GM21390 (cell line): ENCODE measurements at regions not wholly inside any gene's neighbourhood (a gene's known extent, or its start where the extent isn't known, plus 50 kb on each side); places are given as distances from the start of the nearest gene placed in this dataset.

ENCODE experiments used
- ATAC-seq: cut with Tn5 transposase; IDR thresholded peaks from one replicate; pipeline ENCODE4 v1.9.1; 2021; ENCODE audit not compliant: unreplicated experiment

DNA sequence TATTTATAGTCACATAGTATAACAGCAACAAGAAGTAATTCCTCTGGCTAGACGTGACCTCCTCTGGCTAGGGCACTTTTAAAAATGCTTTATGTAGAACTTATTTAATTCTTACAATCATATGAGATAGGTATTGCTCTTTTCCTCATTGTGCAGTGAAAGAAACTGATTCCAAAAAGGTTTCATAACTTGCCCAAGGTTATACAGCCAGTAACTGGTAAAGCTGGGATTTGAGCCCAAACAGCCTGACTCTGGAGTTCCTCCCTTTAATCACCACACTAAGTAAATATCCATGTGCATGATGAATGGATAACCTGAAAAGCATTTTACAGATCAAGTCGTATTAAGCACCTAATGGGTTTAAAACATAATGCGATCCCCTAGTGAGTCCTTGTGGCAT, 214.6 kb downstream of the PRL start:
- no peak for ATAC-seq

DNA sequence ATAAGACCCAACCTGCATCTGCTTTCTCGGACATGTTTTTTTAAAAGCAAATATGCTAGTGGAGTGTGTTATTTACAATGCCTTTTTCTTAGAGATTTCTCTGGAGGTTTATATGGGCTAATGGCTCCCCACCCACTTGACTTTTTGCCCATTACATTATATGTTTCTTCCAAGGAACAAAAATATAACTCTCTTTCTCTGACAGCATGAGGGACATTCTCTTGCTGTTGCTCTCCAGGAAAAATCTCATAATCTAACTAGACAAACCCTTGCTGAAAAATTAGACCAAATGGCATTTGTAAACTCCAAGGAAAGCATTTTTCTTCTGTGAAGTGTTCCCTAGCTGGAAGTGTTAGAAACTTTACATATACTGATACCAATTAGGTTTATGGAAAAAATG, 213.7 kb downstream of the PRL start:
- ATAC-seq, result no peak

- ATAC-seq, result no peak
Observed at GRCh38 chr6:22087960-22088706, 208.7 kb downstream of the PRL start.

DNA sequence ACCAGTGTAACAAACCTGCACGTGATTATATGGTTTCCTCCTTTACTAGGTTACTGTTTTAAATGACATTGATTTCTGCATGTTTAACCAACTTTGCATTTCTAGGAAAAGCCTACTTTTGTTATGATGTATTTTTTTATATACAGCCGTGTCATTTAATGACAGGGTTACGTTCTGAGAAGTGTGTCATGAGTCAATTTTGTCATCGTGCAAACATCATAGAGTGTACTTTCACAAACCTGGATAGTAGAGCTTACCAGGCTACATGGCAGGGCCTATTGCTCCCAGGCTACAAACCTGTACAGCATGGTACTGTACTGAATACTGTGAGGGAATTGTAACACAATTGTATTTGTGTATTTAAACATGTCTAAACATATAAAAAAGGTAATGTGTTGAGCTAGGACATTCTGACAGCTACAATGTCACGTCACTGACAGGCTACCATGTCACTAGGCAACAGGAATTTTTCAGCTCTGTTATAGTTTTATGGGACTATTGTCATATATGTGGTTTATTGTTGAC, 205.3 kb downstream of the PRL start:
- ATAC-seq, result no peak

DNA sequence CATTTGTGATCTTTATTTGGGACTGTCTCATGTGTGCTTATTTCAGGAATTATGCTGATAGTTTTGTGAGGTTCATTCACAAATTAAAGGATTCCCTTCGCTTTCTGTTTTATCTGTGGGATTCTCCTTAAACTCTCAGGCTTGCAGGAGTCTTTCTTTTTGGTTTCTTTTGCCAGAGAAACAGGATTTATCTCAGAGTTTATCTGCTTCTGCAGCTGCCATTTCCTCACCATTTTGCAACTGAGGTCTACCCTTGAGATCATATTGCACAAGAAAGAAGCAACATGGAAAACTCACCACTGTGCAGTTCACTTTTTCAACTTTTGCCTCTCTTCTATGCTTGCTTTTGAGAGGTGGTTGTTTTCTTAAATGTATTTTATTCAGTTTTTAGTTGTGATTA, 201.0 kb downstream of the PRL start:
- ATAC-seq, result no peak

DNA sequence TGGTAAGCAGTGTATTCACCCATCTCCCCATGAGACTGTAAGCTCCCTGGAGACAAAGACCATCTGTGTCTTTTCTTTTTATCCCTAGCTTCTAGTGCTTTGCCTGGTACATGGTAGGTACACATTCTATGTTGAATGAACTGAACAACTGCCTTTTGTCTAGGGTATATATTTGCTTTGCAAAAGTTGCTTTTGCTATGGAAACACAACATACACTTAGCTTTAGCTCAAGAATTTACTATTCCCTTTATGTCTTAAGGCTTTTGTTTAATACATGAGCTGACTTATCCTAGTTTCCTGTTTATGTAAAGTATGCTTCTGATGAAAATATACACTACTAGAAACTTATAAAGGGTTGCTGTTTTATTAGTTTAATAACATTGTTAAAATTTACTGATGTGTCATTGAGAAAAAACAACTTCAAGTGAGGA, 198.2 kb downstream of the PRL start:
- no peak for ATAC-seq

GRCh38 chr6:22099231-22099630, 197.6 kb downstream of the PRL start:
- no peak for ATAC-seq

- ATAC-seq, result no peak
Observed at GRCh38 chr6:22099923-22100322, 196.9 kb downstream of the PRL start.

DNA sequence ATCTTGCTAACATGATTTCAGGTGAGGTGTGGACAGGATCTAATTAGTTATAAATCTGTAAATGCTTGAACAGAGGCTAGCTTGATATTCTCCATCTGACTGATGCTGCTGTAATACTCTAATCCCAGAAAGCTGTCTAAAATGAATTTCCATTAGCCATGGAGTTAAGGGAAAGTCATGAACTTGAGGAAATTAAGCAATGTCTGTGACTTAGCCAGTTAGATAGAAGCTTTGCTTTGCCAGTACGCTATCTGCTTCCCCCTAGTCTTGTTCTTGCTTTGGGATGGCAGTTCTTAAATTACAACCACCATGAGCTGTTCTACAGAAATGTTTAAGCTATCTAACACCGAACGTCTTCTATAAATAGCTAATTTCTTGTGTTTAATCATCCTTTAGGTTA, 195.7 kb downstream of the PRL start:
- ATAC-seq, result no peak

DNA sequence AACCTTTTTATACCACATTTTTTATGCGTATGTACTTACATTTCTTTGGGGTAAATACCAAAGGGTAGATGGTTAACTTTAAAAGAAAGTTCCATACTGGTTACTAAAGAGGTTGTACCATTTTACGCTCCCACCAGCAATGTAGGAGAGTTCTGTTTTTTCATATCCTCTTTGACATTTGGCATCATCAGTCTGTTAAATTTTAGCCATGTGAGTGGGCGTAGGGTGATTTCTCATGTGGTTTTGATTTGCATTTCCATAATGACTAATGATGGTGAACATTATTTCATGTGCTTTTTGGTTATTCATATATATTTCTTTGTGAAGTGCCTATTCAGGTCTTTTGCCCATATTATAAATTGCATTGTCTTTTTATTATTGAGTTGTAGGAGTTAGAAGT, 194.2 kb downstream of the PRL start:
- peak; percentile 88 for ATAC-seq

DNA sequence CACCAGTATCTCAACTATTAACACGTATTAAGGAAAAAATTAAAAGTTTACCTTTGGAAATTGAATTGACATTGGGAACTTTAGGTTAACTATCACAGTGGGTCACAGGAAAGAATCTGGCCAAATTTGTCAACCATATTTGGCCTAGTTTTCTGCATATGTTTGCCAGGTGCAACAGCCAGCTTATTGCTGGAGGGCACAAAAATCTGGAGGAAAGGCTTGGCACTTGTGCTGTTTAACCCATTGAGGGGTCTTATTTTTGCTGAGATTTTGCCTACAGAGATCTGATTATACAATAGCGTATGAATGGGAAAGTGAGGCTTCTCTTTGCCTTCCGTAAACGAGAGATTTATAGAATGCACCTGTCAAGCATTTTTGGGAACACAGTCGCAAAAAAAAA, 190.4 kb downstream of the PRL start:
- ATAC-seq, result no peak

DNA sequence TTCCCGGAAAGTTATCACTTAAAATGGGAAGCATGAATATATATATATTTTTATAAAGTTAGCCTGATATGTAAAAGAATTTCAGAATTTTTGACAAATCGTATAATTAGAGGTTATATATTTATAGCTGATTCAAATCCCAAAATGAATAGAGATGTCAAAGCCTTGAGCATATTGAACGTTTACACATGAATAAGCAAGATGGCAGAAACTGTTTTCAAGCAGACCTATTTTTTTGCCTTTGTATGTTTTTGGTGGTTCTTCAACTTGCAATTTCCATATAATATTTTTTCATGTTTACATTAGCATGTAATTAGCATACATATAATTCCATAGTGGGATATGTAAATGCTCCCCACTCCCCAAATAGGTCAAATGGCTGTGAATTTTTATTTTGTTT, 189.9 kb downstream of the PRL start:
- ATAC-seq, result no peak

DNA sequence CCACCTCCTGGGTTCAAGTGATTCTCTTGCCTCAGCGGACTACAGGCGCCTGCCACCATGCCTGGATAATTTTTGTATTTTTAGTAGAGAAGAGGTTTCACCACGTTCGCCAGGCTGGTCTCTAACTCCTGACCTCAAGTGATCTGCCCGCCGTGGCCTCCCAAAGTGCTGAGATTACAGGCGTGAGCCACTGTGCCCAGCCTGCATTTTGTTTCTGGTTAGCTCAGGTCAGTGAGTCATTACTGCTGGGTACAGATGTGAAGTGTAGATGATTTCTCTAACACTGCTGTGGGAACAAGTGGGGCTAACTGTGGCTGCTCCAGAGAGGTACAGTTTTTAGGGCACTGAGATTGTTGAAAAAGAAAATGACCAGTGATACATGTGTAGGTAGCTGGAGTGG, 188.6 kb downstream of the PRL start:
- no peak for ATAC-seq

GRCh38 chr6:22110061-22110460, 186.8 kb downstream of the PRL start:
- ATAC-seq, result no peak

GRCh38 chr6:22112461-22112860, 184.4 kb downstream of the PRL start:
- ATAC-seq, result no peak

DNA sequence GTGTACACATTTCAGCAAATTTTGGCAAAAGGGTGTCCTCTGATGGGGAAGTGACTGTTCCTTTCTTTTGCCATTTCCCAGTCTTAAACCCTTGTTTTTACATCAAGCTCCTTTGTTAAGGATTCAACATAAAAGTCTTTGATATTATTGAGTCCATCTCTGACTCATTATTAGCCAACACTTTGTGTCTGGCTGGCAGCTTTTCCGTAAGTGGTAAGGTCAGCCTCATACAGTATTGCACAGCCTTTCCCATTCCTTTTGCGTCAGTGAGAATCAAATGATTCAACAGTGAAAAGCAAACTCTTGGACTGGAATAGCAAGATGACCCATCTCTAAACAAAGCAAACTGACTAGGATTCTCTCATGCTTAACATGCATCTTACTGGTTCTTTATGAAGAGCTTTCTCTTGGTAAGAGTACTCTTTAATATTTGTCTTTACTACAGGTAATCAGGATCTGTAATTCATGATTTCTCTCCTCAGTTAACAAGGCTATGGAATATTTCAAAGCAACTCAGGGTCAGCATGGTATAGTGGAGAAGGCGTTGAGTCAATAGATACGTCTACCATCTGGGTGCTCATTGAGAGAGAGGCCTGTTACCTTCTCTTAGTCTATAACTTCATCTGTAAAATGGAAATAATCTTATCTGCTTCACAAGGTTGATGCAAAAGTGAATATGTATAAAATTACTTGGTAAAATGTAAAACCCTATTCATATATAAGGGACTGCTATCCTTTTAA, 183.6 kb downstream of the PRL start:
- no peak for ATAC-seq

- no peak for ATAC-seq
Observed at GRCh38 chr6:22115559-22115958, 181.3 kb downstream of the PRL start.

GRCh38 chr6:22117631-22118030, 179.2 kb downstream of the PRL start:
- no peak for ATAC-seq

- no peak for ATAC-seq
Observed at GRCh38 chr6:22119500-22119899, 177.3 kb downstream of the PRL start.

DNA sequence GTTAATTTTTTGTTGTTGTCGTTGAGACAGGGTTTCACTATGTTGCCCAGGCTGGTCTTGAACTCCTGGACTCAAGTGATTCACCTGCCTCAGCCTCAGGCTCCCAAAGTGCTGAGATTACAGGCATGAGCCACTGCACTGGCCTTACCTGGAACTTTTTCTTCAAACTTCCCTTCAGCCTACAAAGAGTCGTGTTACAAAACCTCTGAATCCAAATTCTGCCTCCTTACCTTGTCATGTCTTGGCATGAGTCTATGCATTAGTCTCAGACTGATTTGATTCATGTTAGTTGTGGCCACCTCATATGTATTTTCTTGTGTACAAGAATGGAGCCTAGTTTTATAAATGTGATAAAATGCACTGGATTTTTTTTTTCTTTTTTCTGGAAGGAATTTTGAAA, 172.1 kb downstream of the PRL start:
- no peak for ATAC-seq

- ATAC-seq, result no peak
Observed at GRCh38 chr6:22126910-22127309, 169.9 kb downstream of the PRL start.

GRCh38 chr6:22129751-22130150, 167.1 kb downstream of the PRL start:
- no peak for ATAC-seq
